ENCODE measurements at regions not wholly inside any gene's neighbourhood (a gene's known extent, or its start where the extent isn't known, plus 50 kb on each side); places are given as distances from the start of the nearest gene placed in this dataset.

GRCh38 chr4:189265515-189265914 lies 675.2 kb upstream of the FRG1 start:
- DNase-seq (ENCODE audit: low read depth in 3 of 3): no peak

DNA sequence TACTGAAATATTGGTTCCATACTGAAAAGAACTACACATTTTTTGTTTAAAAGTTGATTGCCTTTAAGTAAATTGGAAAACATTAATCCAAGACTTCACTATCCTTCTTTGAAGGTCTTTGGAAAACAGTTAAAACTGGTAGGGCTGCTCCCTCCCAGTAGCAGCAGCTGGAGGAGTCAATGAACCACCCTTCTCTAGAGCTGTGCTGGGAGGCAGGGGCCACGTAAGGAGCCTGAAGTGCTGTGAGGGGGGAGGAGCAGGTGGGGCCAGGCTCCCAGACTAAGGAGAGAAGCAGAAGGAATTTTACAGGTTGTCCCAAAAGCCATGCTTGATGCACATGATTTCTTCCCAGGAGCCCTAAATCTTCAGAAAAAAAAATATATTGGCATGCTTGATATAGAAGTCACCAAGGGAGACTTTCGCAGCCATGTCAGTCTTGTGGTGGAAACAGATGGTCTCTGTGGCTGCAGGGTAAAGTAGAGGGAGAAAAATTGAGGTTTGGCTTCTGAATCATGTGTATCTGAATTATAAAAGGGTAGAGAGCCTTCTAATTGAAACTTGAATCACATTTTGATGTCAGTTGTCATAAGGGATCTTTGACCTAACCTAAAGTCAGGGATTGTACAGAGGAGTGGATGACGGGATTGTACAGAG lies 673.2 kb upstream of the FRG1 start:
- no peak for DNase-seq (ENCODE audit: low read depth in 3 of 3)

DNA sequence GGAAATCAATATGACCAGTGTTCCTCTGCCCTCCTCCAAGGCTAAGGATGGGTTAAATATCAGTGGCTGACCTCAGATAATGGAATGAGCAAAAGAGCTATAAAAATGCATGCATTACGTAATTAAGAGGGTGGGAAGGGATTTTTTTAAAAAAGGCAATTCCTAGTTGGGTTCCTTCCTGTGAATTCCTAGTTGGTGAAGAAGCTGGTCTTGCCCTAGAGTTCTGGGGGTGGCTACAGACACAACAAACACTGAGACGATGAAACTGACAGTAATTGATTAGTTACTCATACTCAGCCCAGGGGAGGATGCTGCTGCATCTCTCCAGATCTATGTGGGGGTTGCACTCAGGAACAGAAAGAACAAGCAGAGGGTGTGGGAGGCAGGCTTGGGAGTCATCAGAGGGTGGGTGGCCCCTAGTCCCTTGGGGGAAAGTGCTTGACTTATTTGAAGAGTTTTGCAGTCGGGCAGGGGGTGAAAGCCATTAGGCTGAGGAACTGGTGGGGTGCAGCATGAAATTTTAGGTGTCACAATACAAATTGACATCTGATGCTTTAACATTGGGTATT lies 662.0 kb upstream of the FRG1 start:
- no peak for DNase-seq (ENCODE audit: low read depth in 3 of 3)

DNA sequence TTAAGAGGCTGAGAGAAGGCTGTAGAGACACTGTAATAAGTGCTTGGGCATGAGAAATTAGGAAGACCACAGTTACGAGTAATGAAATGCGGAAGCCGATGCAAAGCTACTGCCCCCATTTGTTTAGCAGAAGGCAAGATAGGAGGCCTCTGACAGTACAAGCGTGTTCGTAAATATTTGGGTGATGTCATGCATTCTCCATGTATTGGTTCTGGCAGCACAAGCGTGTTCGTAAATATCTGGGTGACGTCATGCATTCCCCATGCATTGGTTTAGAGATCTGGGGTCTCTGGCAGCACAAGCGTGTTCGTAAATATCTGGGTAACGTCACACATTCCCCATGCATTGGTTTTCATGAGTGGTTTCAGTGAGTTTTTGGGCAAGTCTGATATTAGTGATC lies 661.5 kb upstream of the FRG1 start:
- DNase-seq (ENCODE audit: low read depth in 3 of 3): no peak

DNA sequence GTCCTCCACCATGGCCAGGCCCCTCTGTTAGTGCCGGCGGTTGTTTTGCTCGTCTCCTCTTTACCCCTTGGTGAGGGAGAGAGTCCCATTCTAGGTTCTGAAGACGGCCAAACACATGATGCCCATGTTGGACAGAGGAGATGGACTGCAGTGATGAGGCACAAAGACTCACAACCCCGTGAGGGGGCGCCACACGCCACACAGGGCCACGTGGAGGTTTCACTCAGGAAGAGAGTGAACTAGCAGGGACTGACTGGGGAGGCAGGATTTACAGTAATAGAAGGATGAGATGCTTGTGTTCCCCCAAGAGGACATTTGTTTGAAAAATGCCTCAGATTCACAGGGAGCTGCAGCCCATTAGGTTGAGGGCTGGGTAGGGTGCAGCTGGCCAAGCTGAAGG lies 655.3 kb upstream of the FRG1 start:
- DNase-seq (ENCODE audit: low read depth in 3 of 3): no peak

DNA sequence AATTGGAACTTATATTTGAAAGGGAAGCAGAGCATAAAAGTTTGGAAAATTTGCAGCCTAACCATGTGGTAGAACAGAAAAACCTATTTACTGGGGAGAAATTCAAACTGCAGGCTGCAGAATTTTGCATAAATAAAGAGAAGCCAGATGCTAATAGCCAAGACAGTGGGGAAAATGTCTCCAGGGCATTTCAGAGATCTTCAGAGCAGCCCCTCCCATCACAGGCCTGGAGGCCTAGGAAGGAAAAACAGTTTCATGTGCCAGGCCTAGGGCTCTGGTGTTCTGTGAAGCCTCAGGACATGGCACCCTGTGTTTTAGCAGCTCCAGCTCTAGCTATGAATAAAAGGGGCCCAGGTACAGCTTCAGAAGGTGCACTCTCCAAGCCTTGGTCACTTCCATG lies 648.7 kb upstream of the FRG1 start:
- DNase-seq (ENCODE audit: low read depth in 3 of 3): no peak

- no peak for DNase-seq (ENCODE audit: low read depth in 3 of 3)
Measured at GRCh38 chr4:189293459-189293858, 647.2 kb upstream of the FRG1 start.

GRCh38 chr4:189294574-189294973 lies 646.1 kb upstream of the FRG1 start:
- DNase-seq (ENCODE audit: low read depth in 3 of 3): no peak

- DNase-seq (ENCODE audit: low read depth in 3 of 3): no peak
Measured at GRCh38 chr4:189299706-189300105, 641.0 kb upstream of the FRG1 start.

DNA sequence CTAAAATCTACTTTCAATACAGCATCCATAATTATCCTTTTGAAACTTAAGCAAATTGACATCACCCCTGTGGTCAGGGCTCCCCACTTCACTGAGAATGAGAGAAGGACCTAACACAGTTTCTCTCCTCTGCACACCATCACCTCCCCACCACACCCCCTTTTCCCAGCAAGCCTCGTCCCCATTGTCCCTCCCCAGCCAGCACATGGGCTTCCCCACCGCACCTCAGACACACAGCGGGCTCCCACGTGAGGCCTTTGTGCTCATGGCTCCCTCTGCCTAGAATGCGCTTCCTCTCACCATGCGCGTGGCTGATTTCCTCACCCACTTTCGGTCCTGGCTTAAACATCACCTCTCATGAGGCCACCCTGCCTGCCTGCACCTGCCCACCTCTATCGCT lies 639.0 kb upstream of the FRG1 start:
- DNase-seq (ENCODE audit: low read depth in 3 of 3): no peak

GRCh38 chr4:189302719-189303118 lies 638.0 kb upstream of the FRG1 start:
- DNase-seq (ENCODE audit: low read depth in 3 of 3): no peak

DNA sequence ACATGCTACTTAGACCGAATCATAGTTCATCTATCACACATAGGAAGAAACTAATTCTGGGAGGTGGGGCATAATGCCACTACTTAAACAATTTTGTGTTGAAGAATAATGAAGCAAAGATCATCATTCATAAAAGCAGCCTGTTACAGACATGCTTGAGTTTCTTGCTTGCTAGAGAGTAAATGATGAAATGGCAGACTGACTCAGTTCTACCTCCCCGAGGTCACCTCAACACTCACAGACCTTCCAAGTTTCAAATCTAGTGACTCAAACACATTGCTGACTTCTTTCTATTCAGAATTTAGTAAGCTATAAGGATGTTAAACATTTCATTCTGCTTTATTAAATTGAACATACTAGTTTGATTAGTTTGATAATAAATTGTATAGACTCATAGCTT lies 636.5 kb upstream of the FRG1 start:
- no peak for DNase-seq (ENCODE audit: low read depth in 3 of 3)

- no peak for DNase-seq (ENCODE audit: low read depth in 3 of 3)
Measured at GRCh38 chr4:189304809-189305208, 635.9 kb upstream of the FRG1 start.

- no peak for DNase-seq (ENCODE audit: low read depth in 3 of 3)
Measured at GRCh38 chr4:189305500-189305899, 635.2 kb upstream of the FRG1 start.

DNA sequence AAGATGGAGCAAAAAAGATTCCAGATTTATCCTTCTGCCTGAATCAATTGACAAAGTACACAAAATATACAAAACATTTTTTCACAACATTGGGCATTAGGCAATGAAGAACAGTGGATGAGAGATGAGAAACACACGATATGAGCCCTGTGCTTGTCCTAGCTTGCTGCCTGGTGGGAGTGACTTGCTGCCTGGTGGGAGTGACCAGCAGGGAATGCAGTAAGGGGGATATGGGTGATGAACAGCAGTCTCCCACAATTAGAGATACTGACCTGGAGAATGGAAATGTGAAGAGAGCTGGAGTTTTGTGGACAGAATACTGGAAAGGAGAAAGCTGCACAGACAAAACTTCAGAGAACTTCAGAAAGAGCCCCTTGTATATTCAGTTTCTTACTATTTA lies 629.4 kb upstream of the FRG1 start:
- DNase-seq (ENCODE audit: low read depth in 3 of 3): no peak

DNA sequence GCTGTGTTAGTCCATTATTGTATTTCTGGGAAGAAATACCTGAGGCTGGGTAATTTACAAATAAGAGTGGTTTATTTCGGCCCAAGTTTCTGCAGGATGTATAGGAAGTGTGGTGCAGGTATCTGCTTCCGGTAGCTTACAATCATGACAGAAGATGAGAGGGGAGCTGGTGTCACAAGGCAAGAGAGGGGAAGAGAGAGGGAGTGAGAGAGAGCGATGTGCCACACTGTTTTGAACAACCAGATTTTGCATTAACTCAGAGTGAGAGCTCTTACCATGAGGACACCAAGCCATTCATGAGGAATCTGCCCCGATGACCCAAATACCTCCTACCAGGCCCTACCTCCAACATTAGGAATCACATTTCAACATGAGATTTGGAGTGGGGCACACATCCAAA lies 627.6 kb upstream of the FRG1 start:
- DNase-seq (ENCODE audit: low read depth in 3 of 3): no peak

DNA sequence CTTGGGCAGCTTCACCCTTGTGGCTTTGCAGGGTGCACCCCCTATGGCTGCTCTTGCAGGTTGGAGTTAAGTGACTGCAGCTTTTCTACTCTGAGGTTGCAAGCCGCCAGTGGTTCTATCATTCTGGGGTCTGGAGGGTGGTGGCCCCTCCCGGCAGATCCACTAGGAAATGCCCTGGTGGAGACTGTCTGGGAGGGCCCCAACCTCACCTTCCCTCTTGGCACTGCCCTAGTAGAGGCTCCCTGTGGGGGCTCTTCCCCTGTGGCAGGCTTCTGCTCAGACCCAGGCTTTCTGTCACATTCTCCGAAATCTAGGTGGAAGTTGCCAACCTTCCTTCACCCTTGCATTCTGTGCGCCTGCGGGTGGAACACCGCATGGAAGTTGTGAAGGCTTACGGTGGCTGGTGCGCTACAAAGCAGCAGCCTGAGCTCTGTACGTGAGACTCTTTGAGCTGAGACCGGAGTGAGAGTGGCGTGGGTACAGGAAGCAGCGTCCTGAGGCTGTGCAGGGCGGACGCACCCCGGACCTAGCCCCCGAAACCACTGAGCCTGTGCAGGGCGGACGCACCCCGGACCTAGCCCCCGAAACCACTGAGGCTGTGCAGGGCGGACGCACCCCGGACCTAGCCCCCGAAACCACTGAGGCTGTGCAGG lies 626.7 kb upstream of the FRG1 start:
- no peak for DNase-seq (ENCODE audit: low read depth in 3 of 3)

- no peak for DNase-seq (ENCODE audit: low read depth in 3 of 3)
Measured at GRCh38 chr4:189322426-189322825, 618.2 kb upstream of the FRG1 start.

GRCh38 chr4:189341881-189342280 lies 598.8 kb upstream of the FRG1 start:
- no peak for DNase-seq (ENCODE audit: low read depth in 3 of 3)

GRCh38 chr4:189355590-189355989 lies 585.1 kb upstream of the FRG1 start:
- DNase-seq (ENCODE audit: low read depth in 3 of 3): no peak

GRCh38 chr4:189362364-189362763 lies 578.3 kb upstream of the FRG1 start:
- no peak for DNase-seq (ENCODE audit: low read depth in 3 of 3)

DNA sequence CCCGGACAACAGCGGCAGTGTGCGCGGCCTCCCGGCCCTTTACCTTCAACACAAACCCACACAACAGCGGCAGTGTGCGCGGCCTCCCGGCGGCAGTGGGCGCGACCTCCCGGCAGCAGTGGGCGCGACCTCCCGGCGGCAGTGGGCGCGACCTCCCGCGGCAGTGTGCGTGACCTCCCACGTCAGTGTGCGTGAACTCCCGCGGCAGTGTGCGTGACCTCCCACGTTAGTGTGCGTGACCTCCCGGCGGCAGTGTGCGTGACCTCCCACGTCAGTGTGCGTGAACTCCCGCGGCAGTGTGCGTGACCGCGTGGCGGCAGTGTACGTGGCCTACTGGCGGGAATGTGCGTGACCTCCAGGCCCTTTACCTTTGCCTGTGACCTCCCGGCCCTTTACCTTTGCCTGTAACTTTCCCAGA lies 576.6 kb upstream of the FRG1 start:
- DNase-seq (ENCODE audit: low read depth in 3 of 3): no peak

GRCh38 chr4:189365451-189365850 lies 575.2 kb upstream of the FRG1 start:
- no peak for DNase-seq (ENCODE audit: low read depth in 3 of 3)

DNA sequence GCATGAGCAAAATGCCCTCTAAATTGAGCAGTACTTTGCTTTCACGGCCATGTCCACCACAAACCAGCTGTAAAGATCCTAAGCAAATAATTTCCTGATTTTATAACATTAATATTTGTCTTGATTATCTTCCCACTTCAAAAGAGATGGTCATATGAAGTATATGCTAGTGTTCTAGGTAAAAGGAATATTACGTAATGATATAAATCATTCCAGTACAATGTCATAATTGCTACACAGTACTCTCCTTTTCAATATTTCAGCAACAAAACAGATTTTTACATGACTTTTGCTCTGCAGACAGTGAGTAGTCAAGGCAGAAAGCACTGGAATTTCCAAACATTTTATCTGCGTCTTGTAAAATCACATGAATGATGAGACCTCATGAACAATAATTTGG lies 572.8 kb upstream of the FRG1 start:
- DNase-seq (ENCODE audit: low read depth in 3 of 3): no peak

All from stimulated activated CD4-positive, alpha-beta T cell treated with anti-CD3 and anti-CD28 coated beads, TNF-alpha, amount 100 ng/mL, for 48 hours (primary cell).